ENCODE measurements at regions not wholly inside any gene's neighbourhood (a gene's known extent, or its start where the extent isn't known, plus 50 kb on each side); places are given as distances from the start of the nearest gene placed in this dataset.

- DNase-seq = no peak
Observed at GRCh38 chr4:138686106-138686835, 329.3 kb upstream of the NOCT start.

- DNase-seq = no peak
Observed at GRCh38 chr4:138685316-138685715, 330.3 kb upstream of the NOCT start.

- peak; percentile 49 for DNase-seq
Observed at GRCh38 chr4:138680989-138681604, 334.5 kb upstream of the NOCT start.

GRCh38 chr4:138680256-138680655 is 335.3 kb upstream of the NOCT start:
- DNase-seq = no peak

- no peak for DNase-seq
Observed at GRCh38 chr4:138678985-138679746, 336.4 kb upstream of the NOCT start.

GRCh38 chr4:138677748-138678147 is 337.8 kb upstream of the NOCT start:
- no peak for DNase-seq

DNA sequence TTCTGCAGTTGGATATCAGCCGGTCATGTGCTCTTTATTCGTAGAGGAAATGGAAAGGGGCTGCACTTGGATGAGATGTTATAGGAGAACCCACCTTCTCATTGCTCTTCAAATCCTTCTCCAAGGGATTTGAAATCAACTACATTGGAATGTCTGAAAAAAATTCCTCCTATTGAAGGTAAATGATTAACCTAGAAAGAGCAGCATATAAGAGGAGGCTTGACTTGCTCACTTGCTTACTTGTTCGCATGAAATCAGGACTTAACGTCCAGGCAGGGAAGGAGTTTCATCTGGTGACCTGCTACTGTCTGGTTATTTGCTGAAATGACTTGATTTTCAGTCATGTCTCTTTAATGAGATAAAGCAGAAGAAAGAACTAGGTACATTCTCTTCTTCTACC is 338.4 kb upstream of the NOCT start:
- no peak for DNase-seq

GRCh38 chr4:138675685-138676084 is 339.9 kb upstream of the NOCT start:
- no peak for DNase-seq

GRCh38 chr4:138674209-138674608 is 341.4 kb upstream of the NOCT start:
- DNase-seq = no peak

DNA sequence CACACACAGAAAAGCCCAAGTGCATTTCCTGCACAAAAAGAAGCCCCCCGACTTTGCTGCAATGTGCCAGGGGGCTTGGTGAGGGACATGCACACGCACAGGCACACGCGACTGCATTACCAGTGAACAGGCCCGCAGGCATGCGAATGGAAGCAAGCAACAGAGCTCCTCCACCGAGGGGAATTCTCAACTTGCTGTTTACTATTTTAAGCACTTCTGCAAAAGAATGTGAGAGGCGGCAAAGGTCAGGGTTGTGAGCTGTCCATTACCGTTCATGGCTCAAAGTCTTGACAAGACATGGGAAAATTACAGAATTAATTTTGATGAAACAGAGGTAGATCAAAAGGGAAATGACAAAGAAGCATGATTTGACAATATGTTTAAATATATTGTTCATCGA is 342.5 kb upstream of the NOCT start:
- no peak for DNase-seq

- no peak for DNase-seq
Observed at GRCh38 chr4:138672393-138672976, 343.1 kb upstream of the NOCT start.

- no peak for DNase-seq
Observed at GRCh38 chr4:138671606-138672084, 343.9 kb upstream of the NOCT start.

DNA sequence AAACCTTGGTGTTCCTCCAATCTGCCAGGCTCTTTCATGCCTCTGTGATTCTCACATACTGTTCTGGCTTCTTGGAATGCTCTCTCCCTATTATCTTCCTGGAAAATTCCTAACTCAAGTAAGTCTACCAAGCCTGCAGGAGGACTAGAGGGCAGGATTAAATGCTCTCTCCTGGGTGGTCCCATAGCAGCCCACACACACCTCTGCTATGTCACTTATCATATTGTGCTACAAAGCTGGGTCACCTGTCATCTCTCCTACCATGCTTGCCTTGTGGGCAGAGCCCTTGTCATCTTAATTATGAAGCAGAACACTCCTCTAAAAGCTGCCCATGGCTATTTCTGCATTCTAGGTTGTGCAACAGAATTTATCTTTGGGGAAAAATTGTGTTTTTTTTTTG is 344.5 kb upstream of the NOCT start:
- no peak for DNase-seq

- DNase-seq = no peak
Observed at GRCh38 chr4:138670681-138671080, 344.9 kb upstream of the NOCT start.

- no peak for DNase-seq
Observed at GRCh38 chr4:138669479-138670315, 345.9 kb upstream of the NOCT start.

DNA sequence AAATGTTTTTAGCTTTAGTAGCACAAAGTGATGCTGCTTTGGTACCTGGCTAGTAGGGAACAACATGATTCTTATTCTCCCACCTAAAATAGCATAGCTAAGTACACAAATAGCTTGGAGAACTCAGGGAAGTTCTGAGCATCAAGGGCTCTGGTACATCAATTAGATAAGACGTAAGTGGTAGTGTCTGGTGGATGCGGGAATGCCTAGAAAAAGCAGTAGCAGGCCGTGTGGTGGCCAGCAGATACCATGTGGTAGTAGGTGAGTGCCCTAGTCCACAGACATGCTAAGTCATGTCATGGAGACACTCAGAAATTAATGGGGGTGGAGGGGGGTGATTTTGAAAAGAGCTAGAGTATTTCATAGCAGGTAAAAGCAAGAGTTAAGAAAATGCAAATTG is 347.3 kb upstream of the NOCT start:
- no peak for DNase-seq

GRCh38 chr4:138666366-138666765 is 349.2 kb upstream of the NOCT start:
- DNase-seq = no peak

DNA sequence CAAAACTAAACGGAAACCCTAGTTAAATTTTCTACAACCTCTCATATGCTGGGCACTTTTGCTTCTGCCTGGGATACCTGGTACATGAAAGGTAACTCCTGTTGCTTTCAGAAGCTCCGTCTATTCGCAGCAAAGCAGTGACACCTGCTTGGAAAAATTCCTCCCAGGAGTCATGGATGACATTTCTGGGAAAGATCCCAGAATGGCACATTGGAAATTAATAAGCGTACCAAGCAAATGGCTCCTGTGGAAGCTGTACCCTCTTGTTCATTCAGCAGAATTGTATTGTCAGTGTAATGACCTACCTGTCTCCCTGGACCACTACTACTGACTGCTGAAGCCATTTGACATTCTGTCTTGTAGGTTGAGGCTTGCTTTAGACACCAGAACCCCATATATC is 349.7 kb upstream of the NOCT start:
- DNase-seq = no peak

DNA sequence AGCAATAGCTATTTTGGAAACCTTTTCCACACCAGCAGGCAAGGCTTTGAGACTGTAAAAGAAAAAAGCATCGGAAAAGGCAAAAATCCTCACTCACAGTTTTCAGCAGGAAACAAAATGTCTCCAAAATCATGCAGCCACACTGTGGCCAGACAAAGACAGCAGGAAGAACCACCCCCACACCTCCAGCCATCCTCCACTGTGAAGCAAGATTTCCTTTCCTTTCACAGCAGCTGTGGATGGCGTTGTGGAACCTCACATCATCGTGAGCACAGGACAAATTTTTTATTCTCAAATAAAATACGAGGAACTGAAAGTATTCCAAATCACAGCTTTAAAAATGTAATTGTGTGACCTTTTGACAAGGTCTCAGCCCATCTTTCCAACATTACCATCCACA is 351.7 kb upstream of the NOCT start:
- DNase-seq = no peak

DNA sequence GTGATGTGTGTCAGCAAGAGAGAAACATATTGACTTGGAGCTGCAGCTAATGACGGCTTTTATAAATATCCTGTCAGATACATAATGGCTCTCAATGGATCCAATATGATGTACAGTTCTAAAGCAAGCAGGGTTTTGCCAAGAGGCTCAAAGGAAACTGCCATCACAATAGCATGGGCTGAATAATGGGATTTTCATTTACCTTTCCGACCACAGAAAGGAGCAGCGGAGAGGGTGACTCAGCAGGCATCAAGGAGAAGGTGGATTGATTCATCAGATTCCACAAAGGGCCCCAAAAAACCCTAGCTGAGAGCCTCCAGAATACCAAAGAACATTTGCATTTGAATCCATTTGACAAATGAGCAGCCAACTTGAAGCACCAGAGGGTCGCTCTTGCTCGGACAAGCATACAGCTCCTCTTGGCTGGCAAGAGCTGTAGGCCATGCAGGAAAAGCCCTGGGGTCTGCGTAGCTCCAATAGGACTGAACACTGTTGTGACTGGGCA is 355.7 kb upstream of the NOCT start:
- DNase-seq = no peak

DNA sequence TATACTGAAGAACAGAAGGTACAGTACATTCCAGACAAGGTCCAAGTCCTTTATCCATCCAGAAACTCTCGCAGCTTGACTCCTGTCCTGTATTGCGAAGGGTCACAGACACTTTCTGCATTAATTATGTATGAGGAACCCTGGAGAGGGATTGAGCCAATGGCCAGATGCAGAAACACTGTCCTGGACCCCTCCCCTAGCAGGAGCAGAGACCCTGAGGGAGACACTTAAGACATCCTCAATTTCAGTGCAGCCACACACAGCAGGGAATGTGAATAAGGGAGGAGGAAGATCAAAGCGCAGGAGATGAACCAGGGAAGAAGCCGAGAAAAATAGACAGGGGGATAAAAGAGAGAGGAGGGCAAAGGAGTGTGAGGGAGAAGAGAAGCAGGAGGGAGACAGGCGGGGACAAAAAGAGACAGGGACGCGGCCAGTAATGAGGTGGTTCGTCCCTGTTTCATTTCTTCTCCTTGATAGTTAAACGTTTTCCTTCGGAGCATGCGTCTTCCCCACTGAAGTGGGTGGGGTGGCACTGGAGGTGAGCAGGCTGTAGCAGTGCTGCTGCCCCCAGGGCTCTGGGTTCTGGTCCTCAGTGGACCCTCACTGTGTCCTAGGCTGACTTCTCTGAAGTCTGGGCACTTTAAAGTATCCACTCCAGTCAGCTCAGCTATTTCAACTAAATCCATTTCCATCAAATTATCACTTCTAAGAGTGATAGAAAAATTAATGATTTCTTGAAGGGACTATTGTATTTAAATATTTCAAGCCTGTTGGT is 356.4 kb upstream of the NOCT start:
- no peak for DNase-seq

GRCh38 chr4:138658518-138658917 is 357.1 kb upstream of the NOCT start:
- DNase-seq = no peak

Data from NCI-H2171 (cell line).